WTC11 (cell line): ENCODE measurements at regions not wholly inside any gene's neighbourhood (a gene's known extent, or its start where the extent isn't known, plus 50 kb on each side); places are given as distances from the start of the nearest gene placed in this dataset.

Experiments
- ATAC-seq: fragments of 200-7000 bp; cut with Tn5 transposase; 2 replicates; pipeline ENCODE4 v1.10.0; 2021; ENCODE audit warnings: mild to moderate bottlenecking, moderate library complexity
- CTCF ChIA-PET: fragments of 300-600 bp; sonication (Branson Sonifier 250); formaldehyde crosslinking; loops from one replicate; lab custom pipeline; 2021; ENCODE audit warnings: antibody characterized with exemption; lab: Charles Lee
- POLR2A ChIA-PET: fragments of 350-600 bp; sonication (Branson Sonifier 250); formaldehyde crosslinking; loops from one replicate; lab custom pipeline; 2021; ENCODE audit warnings: antibody characterized with exemption; lab: Charles Lee
- DNase-seq: peaks from one replicate; pipeline ENCODE4 v3.0.0; 2021; ENCODE audit warnings: low spot score
- H3K27ac Mint-ChIP-seq: 2 replicates; pipeline ENCODE4 v1.8.0; 2021; ENCODE audit warnings: mixed read lengths
- H3K27me3 Mint-ChIP-seq: 2 replicates; pipeline ENCODE4 v1.8.0; 2021; ENCODE audit warnings: low read depth, mild to moderate bottlenecking, moderate library complexity, mixed read lengths
- H3K36me3 Mint-ChIP-seq: 2 replicates; pipeline ENCODE4 v1.8.0; 2021; ENCODE audit warnings: mixed read lengths
- H3K4me1 Mint-ChIP-seq: 2 replicates; pipeline ENCODE4 v1.8.0; 2022; ENCODE audit warnings: mixed read lengths
- H3K4me3 Mint-ChIP-seq: 2 replicates; pipeline ENCODE4 v1.8.0; 2021; ENCODE audit warnings: mild to moderate bottlenecking, moderate library complexity, mixed read lengths
- H3K9me3 Mint-ChIP-seq: 2 replicates; pipeline ENCODE4 v1.8.0; 2021; ENCODE audit warnings: mixed read lengths
- AFF4 ChIP-seq: sonication (generic); formaldehyde crosslinking; IDR thresholded peaks from 2 replicates; pipeline ENCODE4 v1.8.1; 2023; ENCODE audit warnings: mild to moderate bottlenecking, missing genetic modification reagents, borderline replicate concordance
- ARID4B ChIP-seq: sonication (generic); formaldehyde crosslinking; IDR thresholded peaks from 2 replicates; pipeline ENCODE4 v1.8.0; 2023; ENCODE audit warnings: missing genetic modification reagents, mild to moderate bottlenecking, borderline replicate concordance
- ATF1 ChIP-seq: sonication (generic); formaldehyde crosslinking; IDR thresholded peaks from 2 replicates; pipeline ENCODE4 v1.8.1; 2023; ENCODE audit warnings: mild to moderate bottlenecking, moderate library complexity, missing genetic modification reagents
- ATF2 ChIP-seq: sonication (generic); formaldehyde crosslinking; IDR thresholded peaks from 2 replicates; pipeline ENCODE4 v1.8.1; 2022; ENCODE audit warnings: low read depth, missing genetic modification reagents, borderline replicate concordance
- FOXK1 ChIP-seq: sonication (generic); formaldehyde crosslinking; IDR thresholded peaks from 2 replicates; pipeline ENCODE4 v1.8.0; 2022; ENCODE audit warnings: mild to moderate bottlenecking, moderate library complexity, missing genetic modification reagents
- JUN ChIP-seq: sonication (generic); formaldehyde crosslinking; IDR thresholded peaks from 2 replicates; pipeline ENCODE4 v1.8.0; 2023; ENCODE audit warnings: mild to moderate bottlenecking, missing genetic modification reagents
- NFATC4 ChIP-seq: fragments of 250-450 bp; sonication (Bioruptor Pico); IDR thresholded peaks from 2 replicates; pipeline ENCODE4 v1.9.0; 2021; ENCODE audit warnings: mild to moderate bottlenecking
- NFYB ChIP-seq: sonication (generic); formaldehyde crosslinking; conservative IDR thresholded peaks from 2 replicates; pipeline ENCODE4 v1.8.0; 2022; ENCODE audit warnings: low read depth, missing genetic modification reagents
- NR2C2 ChIP-seq: sonication (generic); formaldehyde crosslinking; IDR thresholded peaks from 2 replicates; pipeline ENCODE4 v1.8.0; 2022; ENCODE audit warnings: mild to moderate bottlenecking, missing genetic modification reagents
- STAT6 ChIP-seq: sonication (generic); formaldehyde crosslinking; conservative IDR thresholded peaks from 2 replicates; pipeline ENCODE4 v1.8.1; 2023; ENCODE audit warnings: mild to moderate bottlenecking, low read depth, missing genetic modification reagents, moderate library complexity
- ZNF232 ChIP-seq: sonication (generic); formaldehyde crosslinking; IDR thresholded peaks from 2 replicates; pipeline ENCODE4 v1.8.0; 2022; ENCODE audit warnings: mild to moderate bottlenecking, missing genetic modification reagents
- ZNF263 ChIP-seq: sonication (generic); formaldehyde crosslinking; IDR thresholded peaks from 2 replicates; pipeline ENCODE4 v1.8.1; 2022; ENCODE audit warnings: low read depth, mild to moderate bottlenecking, moderate library complexity, missing genetic modification reagents
- ZNF281 ChIP-seq: sonication (generic); formaldehyde crosslinking; IDR thresholded peaks from 2 replicates; pipeline ENCODE4 v1.8.0; 2023; ENCODE audit warnings: mild to moderate bottlenecking, missing genetic modification reagents

- DNase-seq (no peak), ATAC-seq (no peak)
- Mint-ChIP-seq H3K9me3 (peaks cover 7% of the 10 kb centered on the region; the same call in 1 of the 2 replicates), H3K4me1 (no peaks in the 10 kb centered on the region), H3K4me3 (no peak overlapping the region), H3K27me3 (no peaks in the 10 kb centered on the region), H3K27ac (no peak overlapping the region), H3K36me3 (no peaks in the 10 kb centered on the region; the same call in 1 of the 2 replicates)
- CTCF ChIA-PET = no interaction called here
- TF ChIP-seq ZNF232 (CRISPR knock-in tag) (no peak), ZNF281 (CRISPR knock-in tag) (no peak), FOXK1 (no peak), AFF4 (CRISPR knock-in tag) (no peak), ARID4B (CRISPR knock-in tag) (no peak), ZNF263 (CRISPR knock-in tag) (no peak), JUN (CRISPR knock-in tag) (no peak), STAT6 (CRISPR knock-in tag) (no peak), ATF1 (CRISPR knock-in tag) (no peak), ATF2 (CRISPR knock-in tag) (no peak), NFATC4 (CRISPR knock-in tag) (no peak), NR2C2 (CRISPR knock-in tag) (no peak), NFYB (no peak)
- POLR2A ChIA-PET = no interaction called here
These were observed 238.3 kb upstream of the TRIB2 start for GRCh38 chr2:12478151-12479064.
